Muscle layer of colon (tissue), 2 donors: ENCODE measurements at regions not wholly inside any gene's neighbourhood (a gene's known extent, or its start where the extent isn't known, plus 50 kb on each side); places are given as distances from the start of the nearest gene placed in this dataset.

ENCODE experiments used
- H3K27ac ChIP-seq: one replicate; pipeline ENCODE4 v1.7.0; 2013; ENCODE audit warnings: low read depth, mild to moderate bottlenecking, low read length, moderate library complexity
- H3K27me3 ChIP-seq, 2 donors: one replicate each; pipeline ENCODE4 v1.7.0; 2013; ENCODE audit warnings: low read length in 2 of 2, mild to moderate bottlenecking in 2 of 2; ENCODE audit not compliant: insufficient read depth in 2 of 2, control insufficient read depth in 1 of 2
- H3K36me3 ChIP-seq: one replicate; pipeline ENCODE4 v1.7.0; 2013; ENCODE audit warnings: mild to moderate bottlenecking, low read length; ENCODE audit not compliant: insufficient read depth
- H3K4me1 ChIP-seq: one replicate; pipeline ENCODE4 v1.7.0; 2013; ENCODE audit warnings: mild to moderate bottlenecking, low read length; ENCODE audit not compliant: insufficient read depth
- H3K4me3 ChIP-seq, 2 donors: one replicate each; pipeline ENCODE4 v1.7.0; 2013; ENCODE audit warnings: low read length in 2 of 2, low read depth in 1 of 2, mild to moderate bottlenecking in 1 of 2, moderate library complexity in 1 of 2
- H3K9ac ChIP-seq: one replicate; pipeline ENCODE4 v1.7.0; 2013; ENCODE audit warnings: low read length
- H3K9me3 ChIP-seq: one replicate; pipeline ENCODE4 v1.7.0; 2013; ENCODE audit warnings: mild to moderate bottlenecking, low read length
- donor health status: abdominal sarcoma.
- donor health status: Adenocarcinoma of cecum.

- no peak overlapping the region for H3K4me3 ChIP-seq
- H3K4me1 ChIP-seq: no peaks in the 10 kb centered on the region
- no peak overlapping the region for H3K9ac ChIP-seq
- no peak overlapping the region for H3K27ac ChIP-seq
- H3K27me3 ChIP-seq: no peaks in the 10 kb centered on the region
- no peaks in the 10 kb centered on the region for H3K9me3 ChIP-seq
- no peaks in the 10 kb centered on the region for H3K36me3 ChIP-seq
Observed at GRCh38 chr18:38046651-38047050, 481.1 kb upstream of the CELF4 start.

- Histone ChIP-seq H3K4me1 (no peaks in the 10 kb centered on the region), H3K27me3 (no peaks in the 10 kb centered on the region)
Observed at GRCh38 chr18:38045845-38046244, 480.2 kb upstream of the CELF4 start.

GRCh38 chr18:38042211-38042890 lies 476.8 kb upstream of the CELF4 start:
- Histone ChIP-seq H3K9ac (no peak overlapping the region), H3K4me3 (no peak overlapping the region), H3K27me3 (no peaks in the 10 kb centered on the region), H3K4me1 (no peaks in the 10 kb centered on the region), H3K27ac (no peak overlapping the region), H3K36me3 (no peaks in the 10 kb centered on the region), H3K9me3 (no peaks in the 10 kb centered on the region)

More at GRCh38 chr18:38045845-38046244, 480.2 kb upstream of the CELF4 start:
- H3K36me3 ChIP-seq: no peaks in the 10 kb centered on the region
- H3K9me3 ChIP-seq: no peaks in the 10 kb centered on the region
- no peak overlapping the region for H3K27ac ChIP-seq
- no peak overlapping the region for H3K9ac ChIP-seq
- no peak overlapping the region for H3K4me3 ChIP-seq

- H3K4me3 ChIP-seq: no peak overlapping the region
- H3K27me3 ChIP-seq: no peaks in the 10 kb centered on the region
- H3K9ac ChIP-seq: no peak overlapping the region
- H3K4me1 ChIP-seq: no peaks in the 10 kb centered on the region
- H3K9me3 ChIP-seq: no peaks in the 10 kb centered on the region
- H3K27ac ChIP-seq: no peak overlapping the region
- H3K36me3 ChIP-seq: no peaks in the 10 kb centered on the region
Observed at GRCh38 chr18:38038242-38038641, 472.6 kb upstream of the CELF4 start.

GRCh38 chr18:38035193-38035592 lies 469.6 kb upstream of the CELF4 start:
- Histone ChIP-seq H3K4me3 (no peak overlapping the region), H3K27me3 (no peaks in the 10 kb centered on the region), H3K27ac (no peak overlapping the region), H3K9ac (no peak overlapping the region), H3K4me1 (no peaks in the 10 kb centered on the region), H3K9me3 (no peaks in the 10 kb centered on the region), H3K36me3 (no peaks in the 10 kb centered on the region)

GRCh38 chr18:38033282-38033681 lies 467.7 kb upstream of the CELF4 start:
- no peaks in the 10 kb centered on the region for H3K4me1 ChIP-seq
- no peaks in the 10 kb centered on the region for H3K36me3 ChIP-seq
- H3K27ac ChIP-seq: no peak overlapping the region
- H3K9ac ChIP-seq: no peak overlapping the region
- no peak overlapping the region for H3K4me3 ChIP-seq
- H3K27me3 ChIP-seq: no peaks in the 10 kb centered on the region
- H3K9me3 ChIP-seq: no peaks in the 10 kb centered on the region

- Histone ChIP-seq H3K9me3 (no peaks in the 10 kb centered on the region), H3K36me3 (no peaks in the 10 kb centered on the region), H3K4me3 (no peak overlapping the region), H3K4me1 (no peaks in the 10 kb centered on the region), H3K27ac (no peak overlapping the region), H3K9ac (no peak overlapping the region), H3K27me3 (no peaks in the 10 kb centered on the region)
Observed at GRCh38 chr18:38032516-38032915, 466.9 kb upstream of the CELF4 start.

GRCh38 chr18:38028946-38029345 lies 463.3 kb upstream of the CELF4 start:
- Histone ChIP-seq H3K9me3 (no peaks in the 10 kb centered on the region), H3K27ac (no peak overlapping the region), H3K36me3 (no peaks in the 10 kb centered on the region), H3K4me1 (no peaks in the 10 kb centered on the region), H3K9ac (no peak overlapping the region), H3K27me3 (no peaks in the 10 kb centered on the region), H3K4me3 (no peak overlapping the region)

- H3K9ac ChIP-seq: no peak overlapping the region
- H3K9me3 ChIP-seq: no peaks in the 10 kb centered on the region
- no peak overlapping the region for H3K4me3 ChIP-seq
- no peaks in the 10 kb centered on the region for H3K36me3 ChIP-seq
- H3K27ac ChIP-seq: no peak overlapping the region
- no peaks in the 10 kb centered on the region for H3K27me3 ChIP-seq
- H3K4me1 ChIP-seq: no peaks in the 10 kb centered on the region
Observed at GRCh38 chr18:38025433-38026038, 459.9 kb upstream of the CELF4 start.

GRCh38 chr18:38023871-38024270 lies 458.3 kb upstream of the CELF4 start:
- Histone ChIP-seq H3K9ac (no peak overlapping the region), H3K4me1 (no peaks in the 10 kb centered on the region), H3K27ac (no peak overlapping the region), H3K27me3 (no peaks in the 10 kb centered on the region), H3K9me3 (no peaks in the 10 kb centered on the region), H3K36me3 (no peaks in the 10 kb centered on the region), H3K4me3 (no peak overlapping the region)

- Histone ChIP-seq H3K9ac (no peak overlapping the region), H3K9me3 (no peaks in the 10 kb centered on the region), H3K36me3 (no peaks in the 10 kb centered on the region), H3K4me1 (no peaks in the 10 kb centered on the region), H3K27ac (no peak overlapping the region), H3K27me3 (no peaks in the 10 kb centered on the region), H3K4me3 (no peak overlapping the region)
Observed at GRCh38 chr18:38022234-38022633, 456.6 kb upstream of the CELF4 start.

- H3K27me3 ChIP-seq: no peaks in the 10 kb centered on the region
- no peak overlapping the region for H3K9ac ChIP-seq
- no peak overlapping the region for H3K4me3 ChIP-seq
- no peaks in the 10 kb centered on the region for H3K36me3 ChIP-seq
- no peaks in the 10 kb centered on the region for H3K4me1 ChIP-seq
- H3K27ac ChIP-seq: no peak overlapping the region
- no peaks in the 10 kb centered on the region for H3K9me3 ChIP-seq
Observed at GRCh38 chr18:38019292-38019691, 453.7 kb upstream of the CELF4 start.
